RWPE2 (cell line): ENCODE measurements at regions not wholly inside any gene's neighbourhood (a gene's known extent, or its start where the extent isn't known, plus 50 kb on each side); places are given as distances from the start of the nearest gene placed in this dataset.
"Not testable (repeated sequence)": the region's sequence is repeated elsewhere in the genome, so short reads cannot be mapped to it uniquely, and the experiment has no call there.

Experiments
- ATAC-seq: fragments of 200-7000 bp; cut with Tn5 transposase; 3 replicates; pipeline ENCODE4 v1.9.1; 2021; ENCODE audit warnings: low read depth
- DNase-seq: peaks from one replicate; pipeline ENCODE4 v3.0.0-alpha.2; 2020; ENCODE audit warnings: low spot score
- H3K27ac ChIP-seq: fragments of 450-650 bp; 2 replicates; pipeline ENCODE4 v1.5.1; 2017; ENCODE audit warnings: mild to moderate bottlenecking; ENCODE audit not compliant: poor library complexity, severe bottlenecking
- H3K27me3 ChIP-seq: fragments of 250-450 bp; sonication (Bioruptor Pico); 2 replicates; pipeline ENCODE4 v1.5.1; 2021; ENCODE audit warnings: mild to moderate bottlenecking, moderate library complexity; ENCODE audit not compliant: insufficient read depth, poor library complexity, severe bottlenecking
- H3K36me3 ChIP-seq: fragments of 250-450 bp; sonication (Bioruptor Pico); 2 replicates; pipeline ENCODE4 v1.5.1; 2020; ENCODE audit warnings: low read depth, mild to moderate bottlenecking, moderate library complexity
- H3K4me1 ChIP-seq: fragments of 250-450 bp; sonication (Bioruptor Pico); 2 replicates; pipeline ENCODE4 v1.5.1; 2021; ENCODE audit warnings: mild to moderate bottlenecking, moderate library complexity; ENCODE audit not compliant: insufficient read depth, poor library complexity, severe bottlenecking
- H3K4me3 ChIP-seq: fragments of 250-450 bp; sonication (Bioruptor Pico); 2 replicates; pipeline ENCODE4 v1.5.1; 2021; ENCODE audit warnings: mild to moderate bottlenecking, moderate library complexity; ENCODE audit not compliant: severe bottlenecking
- H3K9me3 ChIP-seq: fragments of 250-450 bp; sonication (Bioruptor Pico); 2 replicates; pipeline ENCODE4 v1.5.1; 2021; ENCODE audit warnings: mild to moderate bottlenecking, moderate library complexity; ENCODE audit not compliant: severe bottlenecking
- CTCF ChIP-seq: fragments of 450-650 bp; IDR thresholded peaks from one replicate; pipeline ENCODE4 v1.5.1; 2017; ENCODE audit warnings: mild to moderate bottlenecking, moderate library complexity; ENCODE audit not compliant: poor library complexity, severe bottlenecking

- no peak for ATAC-seq
- H3K4me3 ChIP-seq, result no peak overlapping the region
- no peaks in the 10 kb centered on the region for H3K4me1 ChIP-seq
Observed at GRCh38 chr6:67127041-67127440, 1420.0 kb upstream of the EYS start.

GRCh38 chr6:67121115-67121514, 1414.1 kb upstream of the EYS start:
- Histone ChIP-seq H3K27me3 (peaks cover 3% of the 10 kb centered on the region), H3K4me1 (no peaks in the 10 kb centered on the region), H3K36me3 (no peaks in the 10 kb centered on the region), H3K4me3 (no peak overlapping the region), H3K9me3 (no peaks in the 10 kb centered on the region), H3K27ac (no peak overlapping the region)
- TF ChIP-seq CTCF, result no peak
- DNase-seq (no peak), ATAC-seq (no peak)

More at GRCh38 chr6:67127041-67127440, 1420.0 kb upstream of the EYS start:
- Histone ChIP-seq H3K27me3 (peaks cover 3% of the 10 kb centered on the region), H3K27ac (no peak overlapping the region), H3K9me3 (no peaks in the 10 kb centered on the region), H3K36me3 (no peaks in the 10 kb centered on the region)
- DNase-seq, result no peak
- TF ChIP-seq CTCF, result no peak

GRCh38 chr6:67112120-67112519, 1405.1 kb upstream of the EYS start:
- Histone ChIP-seq H3K4me3 (no peak overlapping the region), H3K4me1 (no peaks in the 10 kb centered on the region), H3K27me3 (peaks cover 4% of the 10 kb centered on the region), H3K27ac (no peak overlapping the region), H3K36me3 (no peaks in the 10 kb centered on the region), H3K9me3 (no peaks in the 10 kb centered on the region)
- DNase-seq (no peak), ATAC-seq (no peak)
- no peak for TF ChIP-seq CTCF

GRCh38 chr6:67102743-67103142, 1395.7 kb upstream of the EYS start:
- H3K4me1 ChIP-seq, result no peaks in the 10 kb centered on the region
- DNase-seq (no peak), ATAC-seq (no peak)
- H3K4me3 ChIP-seq, result no peak overlapping the region
- H3K27ac ChIP-seq, result no peak overlapping the region
- H3K36me3 ChIP-seq, result no peaks in the 10 kb centered on the region
- TF ChIP-seq CTCF, result no peak
- H3K27me3 ChIP-seq, result no peaks in the 10 kb centered on the region
- H3K9me3 ChIP-seq, result no peaks in the 10 kb centered on the region

- H3K27ac ChIP-seq, DNase-seq, H3K4me3 ChIP-seq, H3K4me1 ChIP-seq, H3K27me3 ChIP-seq, H3K36me3 ChIP-seq, H3K9me3 ChIP-seq, ATAC-seq: not testable (repeated sequence)
Observed at GRCh38 chr6:67095618-67096226, 1388.7 kb upstream of the EYS start.
